ENCODE measurements at regions not wholly inside any gene's neighbourhood (a gene's known extent, or its start where the extent isn't known, plus 50 kb on each side); places are given as distances from the start of the nearest gene placed in this dataset.
A peak's percentile ranks its signal among the peaks of the same experiment; 100 is the strongest.

GRCh38 chr12:124451637-124452243, 115.7 kb downstream of the NCOR2 start:
- Histone ChIP-seq H3K27me3 (no peaks in the 10 kb centered on the region), H3K36me3 (peaks cover 0 to 62% (median 8%) of the 10 kb centered on the region in 9 donors), H3K4me1 (peaks cover 22 to 58% (median 52%) of the 10 kb centered on the region in 9 donors), H3K9me3 (no peaks in the 10 kb centered on the region), H3K27ac (no peak overlapping the region), H3K4me3 (no peak overlapping the region)
- TF ChIP-seq CTCF (IDR thresholded peaks at IDR 0.05), result no peak
- DNase-seq (peak in 1 of 2 donors; percentile 5), ATAC-seq (no peak)
- intact Hi-C loops (cut with DNase I), result loop anchor here in 5 of 10 donors (2.0 to 10.0 kb wide), 7 partner anchors 59 to 313 kb away; partner anchors contain the start of gene NCOR2 (in 1 of the 5)
- 75 to 79% methylated on average over 12 of the region's 12 CpGs for WGBS, 2 donors

GRCh38 chr12:124451016-124451415, 116.4 kb downstream of the NCOR2 start:
- intact Hi-C loops (cut with DNase I), result loop anchor here in 5 of 10 donors (5.0 to 10.0 kb wide), 6 partner anchors 59 to 314 kb away; partner anchors contain the start of gene NCOR2 (in 1 of the 5)
- ATAC-seq, result no peak

GRCh38 chr12:124450376-124450750, 117.0 kb downstream of the NCOR2 start:
- Histone ChIP-seq H3K4me1 (peaks cover 22 to 44% (median 38%) of the 10 kb centered on the region in 9 donors), H3K27me3 (no peaks in the 10 kb centered on the region), H3K36me3 (peaks cover 0 to 62% (median 8%) of the 10 kb centered on the region in 9 donors), H3K4me3 (no peak overlapping the region), H3K9me3 (no peaks in the 10 kb centered on the region), H3K27ac (no peak overlapping the region)
- ATAC-seq (no peak), DNase-seq (no peak)
- TF ChIP-seq CTCF (IDR thresholded peaks at IDR 0.05), result no peak
- intact Hi-C loops (cut with DNase I), result loop anchor here in 5 of 10 donors (5.0 to 10.0 kb wide), 6 partner anchors 58 to 314 kb away; partner anchors contain the start of gene NCOR2 (in 1 of the 5)
- WGBS, 2 donors, result 93 to 95% methylated on average over 15 of the region's 15 CpGs

More at GRCh38 chr12:124451016-124451415, 116.4 kb downstream of the NCOR2 start:
- 93 to 95% methylated on average over 11 of the region's 11 CpGs for WGBS, 2 donors
- Histone ChIP-seq H3K27me3 (no peaks in the 10 kb centered on the region), H3K4me1 (peaks cover 22 to 51% (median 45%) of the 10 kb centered on the region in 9 donors), H3K36me3 (peaks cover 0 to 62% (median 8%) of the 10 kb centered on the region in 9 donors), H3K27ac (no peak overlapping the region), H3K9me3 (no peaks in the 10 kb centered on the region), H3K4me3 (no peak overlapping the region)
- DNase-seq, result no peak
- no peak for TF ChIP-seq CTCF (IDR thresholded peaks at IDR 0.05)

GRCh38 chr12:124449623-124450375, 117.6 kb downstream of the NCOR2 start:
- Histone ChIP-seq H3K4me1 (peaks cover 22 to 39% (median 33%) of the 10 kb centered on the region in 9 donors), H3K27me3 (no peaks in the 10 kb centered on the region), H3K4me3 (no peak overlapping the region), H3K27ac (no peak overlapping the region), H3K9me3 (no peaks in the 10 kb centered on the region), H3K36me3 (peaks cover 0 to 67% (median 8%) of the 10 kb centered on the region in 9 donors)
- no peak for DNase-seq
- intact Hi-C loops (cut with DNase I), result loop anchor here in 5 of 10 donors (5.0 to 10.0 kb wide), 6 partner anchors 57 to 315 kb away; partner anchors contain the start of gene NCOR2 (in 1 of the 5)
- ATAC-seq, result no peak
- no peak for TF ChIP-seq CTCF (IDR thresholded peaks at IDR 0.05)
- 88 to 89% methylated on average over 24 to 25 of the region's 25 CpGs for WGBS, 2 donors

Measured in heart right ventricle (tissue), 16 donors.